Bone marrow (tissue), 2 donors: ENCODE measurements at regions not wholly inside any gene's neighbourhood (a gene's known extent, or its start where the extent isn't known, plus 50 kb on each side); places are given as distances from the start of the nearest gene placed in this dataset.

Experiments
- DNase-seq, 2 donors: peaks; one replicate each; lab custom pipeline; 2025; lab: John Stamatoyannopoulos, UW

- DNase-seq, result no peak
Observed at GRCh38 chr3:94694894-94695293, 632.0 kb downstream of the NSUN3 start.

- no peak for DNase-seq
Observed at GRCh38 chr3:94704467-94704866, 641.6 kb downstream of the NSUN3 start.

- no peak for DNase-seq
Observed at GRCh38 chr3:94709249-94709902, 646.5 kb downstream of the NSUN3 start.

- no peak for DNase-seq
Observed at GRCh38 chr3:94714194-94714593, 651.3 kb downstream of the NSUN3 start.

GRCh38 chr3:94716326-94717018, 653.6 kb downstream of the NSUN3 start:
- no peak for DNase-seq

GRCh38 chr3:94734206-94734605, 671.3 kb downstream of the NSUN3 start:
- no peak for DNase-seq

- no peak for DNase-seq
Observed at GRCh38 chr3:94735354-94735753, 672.5 kb downstream of the NSUN3 start.

- no peak for DNase-seq
Observed at GRCh38 chr3:94737116-94737515, 674.3 kb downstream of the NSUN3 start.

GRCh38 chr3:94739420-94739819, 676.6 kb downstream of the NSUN3 start:
- DNase-seq, result no peak

GRCh38 chr3:94758751-94759150, 695.9 kb downstream of the NSUN3 start:
- no peak for DNase-seq

- DNase-seq, result no peak
Observed at GRCh38 chr3:94772402-94772801, 709.5 kb downstream of the NSUN3 start.

- no peak for DNase-seq
Observed at GRCh38 chr3:94775746-94776145, 712.9 kb downstream of the NSUN3 start.

- DNase-seq, result no peak
Observed at GRCh38 chr3:94776401-94776915, 713.6 kb downstream of the NSUN3 start.

GRCh38 chr3:94778289-94778688, 715.4 kb downstream of the NSUN3 start:
- DNase-seq, result no peak

- DNase-seq, result no peak
Observed at GRCh38 chr3:94778814-94779494, 716.1 kb downstream of the NSUN3 start.

GRCh38 chr3:94779699-94780098, 716.8 kb downstream of the NSUN3 start:
- no peak for DNase-seq

GRCh38 chr3:94784274-94784673, 721.4 kb downstream of the NSUN3 start:
- no peak for DNase-seq

- DNase-seq, result no peak
Observed at GRCh38 chr3:94787066-94787465, 724.2 kb downstream of the NSUN3 start.

- DNase-seq, result no peak
Observed at GRCh38 chr3:94787734-94788270, 724.9 kb downstream of the NSUN3 start.

GRCh38 chr3:94794563-94794962, 731.7 kb downstream of the NSUN3 start:
- no peak for DNase-seq

- DNase-seq, result no peak
Observed at GRCh38 chr3:94799420-94800060, 736.7 kb downstream of the NSUN3 start.

- no peak for DNase-seq
Observed at GRCh38 chr3:94811836-94812235, 749.0 kb downstream of the NSUN3 start.
